Panc1 (cell line): ENCODE measurements at regions not wholly inside any gene's neighbourhood (a gene's known extent, or its start where the extent isn't known, plus 50 kb on each side); places are given as distances from the start of the nearest gene placed in this dataset.

Experiments
- ATAC-seq: fragments of 200-7000 bp; cut with Tn5 transposase; 2 replicates; pipeline ENCODE4 v1.9.1; 2020; ENCODE audit warnings: mild to moderate bottlenecking, moderate library complexity
- BruUV-seq: library from RNA; stranded (reverse); fragments of 400-500 nt; replicated peaks from 2 replicates; lab custom pipeline; 2021; lab: Mats Ljungman, UMichigan
- CTCF ChIA-PET: fragments of 300-600 bp; sonication (Branson Sonifier 250); formaldehyde crosslinking; loops from one replicate; lab custom pipeline; 2022; ENCODE audit warnings: antibody characterized with exemption; lab: Charles Lee
- POLR2A ChIA-PET: fragments of 300-600 bp; sonication (Branson Sonifier 250); formaldehyde crosslinking; loops from one replicate; lab custom pipeline; 2022; ENCODE audit warnings: antibody characterized with exemption; lab: Charles Lee
- DNase-seq: peaks from one replicate; pipeline ENCODE4 v3.0.0-alpha.2; 2010; ENCODE audit warnings: low read depth, low spot score
- H3K27ac ChIP-seq: 2 replicates; pipeline ENCODE4 v1.5.1; 2011; ENCODE audit warnings: mild to moderate bottlenecking, low read length, inconsistent platforms
- H3K27me3 ChIP-seq: fragments of 200-500 bp; sonication (Bioruptor generic); 2 replicates; pipeline ENCODE4 v1.6.0; 2014; ENCODE audit warnings: low read length, inconsistent platforms; ENCODE audit not compliant: control insufficient read depth, insufficient read depth
- H3K36me3 ChIP-seq: fragments of 200-500 bp; sonication (Bioruptor generic); 2 replicates; pipeline ENCODE4 v1.5.1; 2014; ENCODE audit warnings: inconsistent platforms, mild to moderate bottlenecking, low read length, moderate library complexity; ENCODE audit not compliant: control insufficient read depth, insufficient read depth
- H3K4me1 ChIP-seq: 2 replicates; pipeline ENCODE4 v1.5.1; 2011; ENCODE audit warnings: inconsistent platforms, mild to moderate bottlenecking, low read length, moderate library complexity; ENCODE audit not compliant: control insufficient read depth, insufficient read depth
- H3K4me3 ChIP-seq, 2 experiments: 2 replicates each; pipeline ENCODE4 v1.5.1; 2011 to 2012; ENCODE audit warnings: low read depth in 2 of 2, low read length in 2 of 2, mild to moderate bottlenecking in 2 of 2, inconsistent platforms in 1 of 2, moderate library complexity in 1 of 2
- H3K9me3 ChIP-seq: fragments of 200-500 bp; sonication (Bioruptor generic); 2 replicates; pipeline ENCODE4 v1.5.1; 2014; ENCODE audit warnings: low read depth, mild to moderate bottlenecking, inconsistent platforms, low read length, moderate library complexity; ENCODE audit not compliant: control insufficient read depth, insufficient read depth
- CTCF ChIP-seq: fragments of 450-650 bp; IDR thresholded peaks from 2 replicates; pipeline ENCODE4 v1.5.1; 2017; ENCODE audit warnings: mild to moderate bottlenecking
- POLR2AphosphoS5 ChIP-seq: IDR thresholded peaks from 2 replicates; pipeline ENCODE4 v1.6.1; 2012; ENCODE audit warnings: mild to moderate bottlenecking, low read depth, low read length, moderate library complexity
- REST ChIP-seq, 2 experiments: IDR thresholded peaks; 2 replicates each; pipeline ENCODE4 v1.6.1; 2011 to 2012; ENCODE audit warnings: low read depth in 2 of 2, control low read depth in 1 of 2, low read length in 1 of 2, mild to moderate bottlenecking in 1 of 2, moderate library complexity in 1 of 2; ENCODE audit not compliant: insufficient read depth in 1 of 2
- SIN3A ChIP-seq: IDR thresholded peaks from 2 replicates; pipeline ENCODE4 v1.6.1; 2012; ENCODE audit warnings: low read depth, mild to moderate bottlenecking, low read length, moderate library complexity, borderline replicate concordance; ENCODE audit not compliant: insufficient read depth
- TCF7L2 ChIP-seq: IDR thresholded peaks from 2 replicates; pipeline ENCODE4 v1.6.1; 2011; ENCODE audit warnings: mild to moderate bottlenecking, low read depth, low read length, inconsistent platforms
- in situ Hi-C: cut with HindIII; loops from 2 replicates; pipeline ENCODE4 v1.10.0; 2016; ENCODE audit warnings: low sequenced_read_pairs, low pct_unique_long_range_greater_than_20kb
- intact Hi-C: fragments of 100-400 bp; cut with micrococcal nuclease; formaldehyde crosslinking; loops from one replicate; pipeline ENCODE4 v1.10.0; 2022; ENCODE audit not compliant: unreplicated experiment

GRCh38 chr6:140436023-140436811 lies 1061.8 kb upstream of the CITED2 start:
- H3K4me3 ChIP-seq, result no peak overlapping the region
- peaks cover 6% of the 10 kb centered on the region; the same call in 1 of the 2 replicates for H3K9me3 ChIP-seq
- CTCF ChIA-PET, result interaction anchor here (0.6 kb wide), 1 partner anchor 507 kb away, joined by 7 read pairs; no protein-coding TSS in a partner anchor
- peak overlapping the region; percentile 18; the same call in 1 of the 2 replicates for H3K27ac ChIP-seq
- no TSS peak for BruUV-seq
- in situ Hi-C loops, result no loop called here
- H3K27me3 ChIP-seq, result no peaks in the 10 kb centered on the region
- H3K36me3 ChIP-seq, result no peaks in the 10 kb centered on the region
- DNase-seq (no peak), ATAC-seq (no peak)
- H3K4me1 ChIP-seq, result no peaks in the 10 kb centered on the region
- intact Hi-C loops, result no loop called here
- POLR2A ChIA-PET, result no interaction called here
- TF ChIP-seq REST (IDR thresholded peaks at IDR 0.05; ENCODE audit: insufficient read depth in 1 of 2, low read depth in 2 of 2, low read length in 1 of 2) (no peak), TCF7L2 (no peak), POLR2AphosphoS5 (no peak), SIN3A (no peak), CTCF (no peak)

GRCh38 chr6:140434761-140435160 lies 1060.3 kb upstream of the CITED2 start:
- H3K4me1 ChIP-seq, result no peaks in the 10 kb centered on the region
- no peaks in the 10 kb centered on the region for H3K27me3 ChIP-seq
- CTCF ChIA-PET, result no interaction called here
- H3K27ac ChIP-seq, result no peak overlapping the region
- TF ChIP-seq CTCF (no peak), POLR2AphosphoS5 (no peak), SIN3A (no peak), TCF7L2 (no peak), REST (IDR thresholded peaks at IDR 0.05; ENCODE audit: insufficient read depth in 1 of 2, low read depth in 2 of 2, low read length in 1 of 2) (no peak)
- in situ Hi-C loops, result no loop called here
- no peak overlapping the region for H3K4me3 ChIP-seq
- peaks cover 6% of the 10 kb centered on the region; the same call in 1 of the 2 replicates for H3K9me3 ChIP-seq
- intact Hi-C loops, result no loop called here
- DNase-seq (no peak), ATAC-seq (no peak)
- POLR2A ChIA-PET, result no interaction called here
- no TSS peak for BruUV-seq
- H3K36me3 ChIP-seq, result no peaks in the 10 kb centered on the region
